ENCODE measurements at regions not wholly inside any gene's neighbourhood (a gene's known extent, or its start where the extent isn't known, plus 50 kb on each side); places are given as distances from the start of the nearest gene placed in this dataset.
"Not testable (repeated sequence)": the region's sequence is repeated elsewhere in the genome, so short reads cannot be mapped to it uniquely, and the experiment has no call there.

- not testable (repeated sequence) for TF ChIP-seq CTCF (conservative IDR thresholded peaks at IDR 0.05 in 1 of 2, IDR thresholded peaks at IDR 0.05 in 1 of 2; ENCODE audit: extremely low read depth in 1 of 2, insufficient read depth in 1 of 2, low read depth in 1 of 2, low read length in 2 of 2); EZH2 (IDR thresholded peaks at IDR 0.05; ENCODE audit: borderline replicate concordance, low read length)
Observed at GRCh38 chr7:153998896-153999295, 53.3 kb upstream of the DPP6 start.
